Activated CD4-positive, alpha-beta T cell treated with anti-CD3 and anti-CD28 coated beads, Interleukin-2, amount 10 ng/mL, durations not matched to agents 24 days and 14 days (primary cell): ENCODE measurements at regions not wholly inside any gene's neighbourhood (a gene's known extent, or its start where the extent isn't known, plus 50 kb on each side); places are given as distances from the start of the nearest gene placed in this dataset.

Experiments
- DNase-seq: peaks from one replicate; pipeline ENCODE4 v3.0.0; 2022
- H3K27ac Mint-ChIP-seq: one replicate; pipeline ENCODE4 v1.8.0; 2022; ENCODE audit warnings: mild to moderate bottlenecking, mixed read lengths
- H3K27me3 Mint-ChIP-seq: one replicate; pipeline ENCODE4 v1.8.0; 2022; ENCODE audit warnings: mixed read lengths
- H3K36me3 Mint-ChIP-seq: one replicate; pipeline ENCODE4 v1.8.0; 2022; ENCODE audit warnings: low read depth, mild to moderate bottlenecking, mixed read lengths
- H3K4me1 Mint-ChIP-seq: one replicate; pipeline ENCODE4 v1.8.0; 2021; ENCODE audit warnings: mixed read lengths
- H3K4me3 Mint-ChIP-seq: one replicate; pipeline ENCODE4 v1.8.0; 2022; ENCODE audit warnings: mild to moderate bottlenecking, moderate library complexity, mixed read lengths
- H3K9me3 Mint-ChIP-seq: one replicate; pipeline ENCODE4 v1.8.0; 2021; ENCODE audit warnings: mixed read lengths
- intact Hi-C: fragments of 100-400 bp; cut with micrococcal nuclease; formaldehyde crosslinking; loops from one replicate; pipeline ENCODE4 v1.15.1; 2023

DNA sequence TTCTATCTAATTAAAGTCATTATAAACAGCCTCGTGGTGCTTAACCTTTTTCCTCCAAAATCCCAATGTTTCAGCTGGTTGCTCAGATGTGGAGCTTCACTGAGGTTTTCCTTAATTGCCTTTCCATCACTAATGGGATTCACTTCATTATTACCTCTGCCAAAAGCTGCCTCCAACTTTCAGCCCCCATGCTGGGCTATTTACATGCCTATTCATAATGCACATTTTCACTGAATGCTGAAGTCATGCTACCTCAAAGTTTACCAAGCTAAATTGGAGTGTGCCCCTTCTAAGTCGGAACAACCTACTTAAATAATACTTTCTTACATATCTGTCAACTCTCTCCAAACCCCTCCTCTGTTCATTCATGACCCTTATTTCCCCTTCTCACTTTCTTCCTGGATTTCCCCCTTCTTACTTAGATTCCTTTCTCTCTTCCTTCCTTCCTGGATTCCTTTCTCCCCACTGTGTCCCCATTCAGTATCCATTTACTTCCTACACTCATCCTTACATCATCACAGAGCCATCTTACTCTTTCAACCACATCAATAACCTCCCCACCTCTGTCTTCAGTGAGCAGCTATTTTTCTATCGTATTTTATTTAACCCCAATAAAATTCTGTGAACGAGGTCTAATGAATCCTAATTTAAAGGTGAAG is 887.3 kb upstream of the TENM4 start:
- H3K27ac Mint-ChIP-seq: no peak overlapping the region
- H3K4me3 Mint-ChIP-seq: no peak overlapping the region
- H3K4me1 Mint-ChIP-seq: no peaks in the 10 kb centered on the region
- no peaks in the 10 kb centered on the region for H3K27me3 Mint-ChIP-seq
- no peaks in the 10 kb centered on the region for H3K9me3 Mint-ChIP-seq
- no peaks in the 10 kb centered on the region for H3K36me3 Mint-ChIP-seq
- intact Hi-C loops: no loop called here
- DNase-seq: no peak

DNA sequence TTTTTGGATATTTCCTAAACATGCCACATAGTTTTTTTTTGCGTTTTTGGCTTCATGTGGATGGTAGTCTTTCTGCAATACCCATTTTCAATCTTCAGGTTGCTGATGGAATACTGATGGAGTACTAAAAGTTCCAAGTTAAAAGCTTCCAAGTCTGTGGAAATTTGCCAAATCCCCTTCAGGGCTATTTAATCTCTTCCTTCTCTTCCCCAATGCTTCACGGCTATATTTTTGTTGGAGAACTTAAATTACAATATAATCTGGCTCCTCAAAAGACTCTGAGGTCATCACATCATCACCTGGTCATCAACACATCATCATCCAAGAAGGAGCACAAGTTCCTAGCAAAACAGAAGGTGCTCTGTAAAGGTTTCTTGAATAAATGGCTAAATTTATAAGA is 881.0 kb upstream of the TENM4 start:
- Mint-ChIP-seq H3K27me3 (no peaks in the 10 kb centered on the region), H3K4me1 (no peaks in the 10 kb centered on the region), H3K36me3 (no peaks in the 10 kb centered on the region), H3K27ac (no peak overlapping the region), H3K9me3 (no peaks in the 10 kb centered on the region), H3K4me3 (no peak overlapping the region)
- DNase-seq: no peak
- intact Hi-C loops: no loop called here

DNA sequence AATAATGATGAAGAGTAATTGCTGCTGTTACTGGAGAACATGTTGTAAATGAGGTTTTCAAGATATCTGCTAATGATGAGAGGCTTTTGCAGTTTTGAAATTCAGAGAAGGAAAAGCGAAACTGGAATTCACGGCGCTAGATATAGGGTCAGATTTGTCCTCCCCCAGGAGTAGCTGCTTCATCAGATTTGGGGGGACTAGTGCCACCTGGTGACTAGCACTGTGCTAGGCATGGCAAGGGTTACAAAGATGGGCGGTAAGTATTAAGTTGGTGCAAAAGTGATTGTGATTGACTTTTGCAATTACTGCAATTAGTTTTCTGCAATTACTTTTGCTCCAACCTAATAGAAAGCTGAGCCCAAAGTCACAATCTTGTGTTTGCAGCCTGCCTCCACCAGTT is 879.9 kb upstream of the TENM4 start:
- H3K27ac Mint-ChIP-seq: no peak overlapping the region
- intact Hi-C loops: no loop called here
- H3K4me3 Mint-ChIP-seq: no peak overlapping the region
- H3K9me3 Mint-ChIP-seq: no peaks in the 10 kb centered on the region
- no peak for DNase-seq
- no peaks in the 10 kb centered on the region for H3K36me3 Mint-ChIP-seq
- no peaks in the 10 kb centered on the region for H3K27me3 Mint-ChIP-seq
- H3K4me1 Mint-ChIP-seq: no peaks in the 10 kb centered on the region

DNA sequence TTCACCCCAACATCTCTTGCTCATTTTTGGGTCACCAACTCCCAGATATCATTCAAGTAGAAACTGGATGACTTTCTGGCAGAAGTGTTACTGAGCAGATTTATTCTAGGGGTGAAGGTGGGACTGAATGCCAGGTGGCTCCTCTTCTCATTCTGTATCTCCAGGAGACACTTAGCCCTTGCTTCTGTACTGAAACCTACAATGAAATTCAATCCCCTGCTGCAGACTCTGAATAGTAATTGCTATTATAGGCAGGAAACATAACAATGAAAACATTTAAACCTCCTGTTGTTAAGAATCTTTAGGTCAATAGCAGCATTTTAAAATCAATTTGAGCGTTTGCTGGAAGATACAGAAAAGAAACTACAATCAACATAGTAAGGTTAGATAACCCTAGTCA is 879.4 kb upstream of the TENM4 start:
- Mint-ChIP-seq H3K27me3 (no peaks in the 10 kb centered on the region), H3K4me3 (no peak overlapping the region), H3K36me3 (no peaks in the 10 kb centered on the region), H3K4me1 (no peaks in the 10 kb centered on the region), H3K27ac (no peak overlapping the region), H3K9me3 (no peaks in the 10 kb centered on the region)
- no peak for DNase-seq
- intact Hi-C loops: no loop called here

DNA sequence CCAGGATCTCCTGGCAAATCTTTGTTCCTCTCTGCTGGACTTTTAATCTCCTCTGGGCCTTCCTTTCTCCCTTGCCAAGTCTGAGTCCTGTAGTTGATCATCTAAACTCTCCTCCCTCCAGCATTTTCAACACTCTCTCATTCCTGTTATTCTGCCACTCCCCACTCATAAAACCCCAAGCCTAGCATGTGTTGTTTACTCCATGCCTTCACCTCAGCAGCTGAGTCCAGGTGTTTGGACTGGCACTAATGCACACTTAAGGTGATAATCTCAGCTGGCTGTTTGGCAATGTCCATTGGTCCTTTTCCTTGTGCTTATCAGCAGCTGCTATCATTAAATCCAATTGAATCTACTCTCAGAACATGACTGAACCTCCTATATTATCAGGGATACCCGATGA is 876.8 kb upstream of the TENM4 start:
- Mint-ChIP-seq H3K9me3 (no peaks in the 10 kb centered on the region), H3K4me3 (no peak overlapping the region), H3K4me1 (no peaks in the 10 kb centered on the region), H3K27ac (no peak overlapping the region), H3K27me3 (no peaks in the 10 kb centered on the region), H3K36me3 (no peaks in the 10 kb centered on the region)
- DNase-seq: no peak
- intact Hi-C loops: no loop called here

DNA sequence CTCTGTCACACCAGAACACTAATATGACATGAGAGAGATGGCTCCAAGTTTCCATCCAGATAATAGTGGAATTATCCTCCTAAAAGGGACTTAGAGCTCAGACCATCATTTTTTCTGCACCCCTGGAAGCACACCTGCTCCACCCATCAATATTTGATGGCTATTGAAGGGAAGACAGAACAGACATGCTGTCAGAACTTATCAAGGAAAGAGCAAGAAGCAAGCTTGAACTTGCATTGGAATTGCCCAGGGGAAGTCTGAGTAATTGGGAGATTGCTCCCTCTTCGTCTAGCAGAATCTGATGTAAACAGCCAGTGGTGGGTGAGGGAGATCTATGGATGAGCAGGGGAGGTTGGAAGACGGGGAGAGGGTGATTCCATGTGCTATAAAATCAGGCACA is 874.4 kb upstream of the TENM4 start:
- Mint-ChIP-seq H3K27me3 (no peaks in the 10 kb centered on the region), H3K36me3 (no peaks in the 10 kb centered on the region), H3K9me3 (no peaks in the 10 kb centered on the region), H3K4me3 (no peak overlapping the region), H3K27ac (no peak overlapping the region), H3K4me1 (no peaks in the 10 kb centered on the region)
- intact Hi-C loops: no loop called here
- no peak for DNase-seq

DNA sequence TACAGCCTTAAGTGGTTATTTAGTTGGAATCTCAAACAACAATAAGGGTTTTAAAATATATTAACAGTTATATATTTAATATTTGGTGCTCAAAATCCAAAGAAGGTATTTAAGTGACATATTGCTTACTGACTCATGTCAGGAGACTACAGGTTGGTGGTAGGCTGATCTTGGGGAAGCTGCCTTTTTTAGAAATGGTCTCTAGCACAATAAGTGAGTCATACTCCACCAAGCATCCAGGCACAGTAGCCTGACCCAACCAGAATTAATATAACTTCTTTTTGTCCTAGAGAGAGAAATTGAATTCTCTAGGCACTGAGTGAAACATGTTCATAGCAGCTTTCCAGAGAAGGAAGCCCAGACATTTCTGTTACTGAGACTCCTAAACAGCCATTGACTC is 868.5 kb upstream of the TENM4 start:
- no peaks in the 10 kb centered on the region for H3K36me3 Mint-ChIP-seq
- no peak for DNase-seq
- no peak overlapping the region for H3K4me3 Mint-ChIP-seq
- no peak overlapping the region for H3K27ac Mint-ChIP-seq
- H3K27me3 Mint-ChIP-seq: no peaks in the 10 kb centered on the region
- intact Hi-C loops: no loop called here
- H3K4me1 Mint-ChIP-seq: no peaks in the 10 kb centered on the region
- peaks cover 3% of the 10 kb centered on the region for H3K9me3 Mint-ChIP-seq

DNA sequence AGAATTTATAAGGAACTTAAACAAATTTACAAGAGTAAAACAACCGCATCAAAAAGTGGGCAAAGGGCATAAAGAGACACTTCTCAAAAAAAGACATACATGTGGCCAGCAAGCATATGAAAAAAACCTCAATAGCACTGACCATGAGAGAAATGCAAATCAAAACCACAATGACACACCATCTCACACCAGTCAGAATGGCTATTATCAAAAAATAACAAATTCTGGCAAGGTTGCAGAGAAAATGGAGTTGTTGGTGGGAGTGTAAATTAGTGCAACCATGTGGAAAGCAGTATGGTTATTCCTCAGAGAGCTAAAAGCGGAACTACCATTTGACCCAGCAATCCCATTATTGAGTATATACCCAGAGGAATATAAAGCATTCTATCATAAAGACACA is 866.8 kb upstream of the TENM4 start:
- H3K27me3 Mint-ChIP-seq: no peaks in the 10 kb centered on the region
- intact Hi-C loops: no loop called here
- H3K4me3 Mint-ChIP-seq: no peak overlapping the region
- no peak overlapping the region for H3K27ac Mint-ChIP-seq
- no peak for DNase-seq
- no peaks in the 10 kb centered on the region for H3K4me1 Mint-ChIP-seq
- no peaks in the 10 kb centered on the region for H3K36me3 Mint-ChIP-seq
- peaks cover 4% of the 10 kb centered on the region for H3K9me3 Mint-ChIP-seq

DNA sequence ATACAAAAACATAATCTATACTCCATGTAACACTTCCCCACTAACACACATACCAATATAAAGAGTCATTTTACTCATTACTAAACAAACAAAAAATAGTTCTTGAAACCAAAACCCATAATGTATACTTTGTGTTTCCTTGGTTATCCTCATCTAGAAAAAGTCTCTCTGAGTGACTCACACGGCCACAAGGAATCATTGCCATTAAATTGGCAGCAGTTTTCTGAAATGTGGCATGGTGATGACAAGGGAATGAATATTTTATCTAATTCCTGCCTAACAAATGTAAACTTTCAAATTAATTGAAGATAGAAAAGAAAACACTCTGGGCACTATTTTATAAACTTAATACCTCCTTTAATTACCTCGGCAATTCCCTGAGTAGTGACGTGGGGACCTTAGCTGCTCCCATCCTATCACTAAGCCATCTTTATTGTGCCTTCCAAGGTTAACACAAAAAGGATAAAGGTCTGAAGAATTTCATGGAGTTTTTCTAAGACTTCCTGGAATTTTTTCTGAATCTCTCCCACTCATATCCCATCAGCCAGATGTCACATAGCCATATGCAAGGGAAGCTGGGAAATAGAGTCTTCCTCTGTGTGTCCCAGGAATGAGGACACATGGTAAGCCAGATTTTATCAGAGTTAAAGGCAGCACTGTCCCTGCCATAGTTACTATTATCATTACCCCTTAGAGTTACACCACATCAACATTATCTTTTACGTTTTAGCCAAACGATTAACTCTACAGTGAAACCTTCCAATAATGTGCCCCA is 857.2 kb upstream of the TENM4 start:
- Mint-ChIP-seq H3K4me1 (no peaks in the 10 kb centered on the region), H3K36me3 (no peaks in the 10 kb centered on the region), H3K27me3 (no peaks in the 10 kb centered on the region), H3K4me3 (no peak overlapping the region), H3K27ac (no peak overlapping the region), H3K9me3 (no peaks in the 10 kb centered on the region)
- intact Hi-C loops: no loop called here
- DNase-seq: no peak

DNA sequence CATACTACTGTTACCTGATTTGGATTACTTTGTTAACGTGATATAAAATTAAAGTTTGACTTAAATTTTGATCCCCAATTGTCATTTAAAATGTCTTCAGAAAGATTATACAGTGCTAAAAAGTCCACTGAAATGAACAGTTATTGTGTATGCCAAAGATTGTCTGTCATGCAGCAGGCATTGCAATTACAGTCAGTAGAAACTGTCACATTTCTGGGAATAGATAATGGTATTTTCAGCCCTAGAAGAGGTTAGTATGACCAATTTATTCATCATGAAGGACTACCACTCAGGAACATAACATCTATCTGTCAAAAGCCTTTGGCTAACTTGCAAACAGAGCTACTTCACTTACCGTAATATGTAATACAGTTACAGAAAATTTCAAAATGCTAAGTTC is 852.5 kb upstream of the TENM4 start:
- H3K9me3 Mint-ChIP-seq: no peaks in the 10 kb centered on the region
- H3K27ac Mint-ChIP-seq: no peak overlapping the region
- H3K27me3 Mint-ChIP-seq: no peaks in the 10 kb centered on the region
- intact Hi-C loops: no loop called here
- no peak overlapping the region for H3K4me3 Mint-ChIP-seq
- H3K36me3 Mint-ChIP-seq: no peaks in the 10 kb centered on the region
- DNase-seq: no peak
- no peaks in the 10 kb centered on the region for H3K4me1 Mint-ChIP-seq

DNA sequence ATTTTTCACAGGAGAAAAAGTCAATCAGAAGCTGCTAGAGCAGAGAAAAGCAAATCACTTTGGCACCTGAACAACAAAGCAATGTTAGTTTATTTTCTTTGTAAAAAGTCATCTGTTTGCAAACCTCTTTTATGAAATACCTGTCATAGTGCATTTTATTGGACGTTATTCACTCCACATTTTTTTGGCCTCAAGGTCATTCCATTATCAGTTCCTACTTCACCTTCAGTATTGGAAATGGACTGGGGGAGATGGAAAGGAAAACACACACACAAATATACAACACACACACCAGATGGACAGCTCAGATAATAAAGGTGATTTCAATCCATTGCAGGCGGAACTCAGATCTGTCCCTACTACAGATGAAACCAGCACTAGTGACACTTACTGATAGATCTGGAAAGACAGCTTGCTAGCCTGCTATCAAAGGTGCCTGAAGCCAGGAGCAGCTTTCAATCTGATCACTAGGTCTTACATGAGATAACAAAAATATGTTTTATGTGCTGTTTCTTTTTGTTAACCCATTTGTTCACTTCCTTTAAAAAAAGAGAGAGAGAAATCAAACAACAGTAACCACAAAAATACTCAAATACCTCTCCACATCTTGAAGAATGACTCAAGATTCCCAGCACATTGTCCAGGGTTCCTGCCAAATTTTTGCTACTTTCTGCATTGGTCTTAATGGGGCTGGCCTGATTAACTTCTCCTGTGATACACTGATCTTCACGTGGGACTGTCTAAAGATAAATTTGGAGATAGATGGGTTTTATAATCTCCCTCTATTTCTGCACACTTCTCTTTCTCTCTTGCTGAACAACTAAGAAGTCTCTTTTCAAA is 844.3 kb upstream of the TENM4 start:
- intact Hi-C loops: no loop called here
- H3K4me1 Mint-ChIP-seq: no peaks in the 10 kb centered on the region

DNA sequence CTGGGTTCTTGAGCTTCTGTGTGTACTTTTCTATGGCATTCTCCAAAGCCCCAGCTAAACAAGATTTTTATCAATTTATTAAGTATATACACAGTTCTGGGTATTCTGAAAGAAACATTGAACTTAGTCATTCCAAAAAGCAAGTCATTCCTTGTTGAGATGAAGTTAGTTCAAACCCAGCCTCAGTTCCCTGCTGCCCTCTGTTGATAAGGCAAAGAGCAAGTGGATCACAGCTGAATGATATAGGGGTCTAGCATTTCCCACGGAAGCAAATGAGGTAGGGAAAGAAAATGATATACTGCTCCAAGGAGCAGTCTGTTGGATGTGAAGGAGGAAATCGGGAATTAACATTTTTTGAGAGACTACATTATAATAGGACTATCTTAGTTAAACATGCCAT is 841.8 kb upstream of the TENM4 start:
- Mint-ChIP-seq H3K9me3 (no peaks in the 10 kb centered on the region), H3K4me1 (no peaks in the 10 kb centered on the region), H3K27me3 (no peaks in the 10 kb centered on the region), H3K27ac (no peak overlapping the region), H3K4me3 (no peak overlapping the region), H3K36me3 (no peaks in the 10 kb centered on the region)
- DNase-seq: no peak
- intact Hi-C loops: no loop called here

More for the DNA sequence above, 844.3 kb upstream of the TENM4 start:
- Mint-ChIP-seq H3K27ac (no peak overlapping the region), H3K9me3 (no peaks in the 10 kb centered on the region), H3K36me3 (no peaks in the 10 kb centered on the region), H3K27me3 (no peaks in the 10 kb centered on the region), H3K4me3 (no peak overlapping the region)
- DNase-seq: no peak

DNA sequence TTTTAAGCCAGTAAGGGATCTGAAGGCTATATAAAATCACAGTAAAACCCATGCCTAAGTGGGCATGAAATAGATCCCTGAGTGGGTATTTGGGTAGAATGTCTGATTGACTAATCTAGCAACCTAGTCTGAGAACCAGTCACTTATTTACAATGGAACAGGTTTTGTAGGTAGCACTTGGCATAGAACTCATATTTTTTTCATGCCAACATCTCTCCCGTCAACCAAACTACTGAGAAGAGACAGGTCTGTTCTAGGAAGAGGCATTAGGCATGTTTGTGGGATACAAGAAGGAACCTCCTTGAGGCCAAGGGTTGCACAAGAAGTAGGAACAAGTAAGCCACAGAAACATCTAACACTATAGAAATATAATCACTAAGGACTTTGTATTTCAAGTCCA is 840.4 kb upstream of the TENM4 start:
- no peaks in the 10 kb centered on the region for H3K4me1 Mint-ChIP-seq
- no peaks in the 10 kb centered on the region for H3K27me3 Mint-ChIP-seq
- DNase-seq: no peak
- H3K36me3 Mint-ChIP-seq: no peaks in the 10 kb centered on the region
- intact Hi-C loops: no loop called here
- H3K27ac Mint-ChIP-seq: no peak overlapping the region
- H3K4me3 Mint-ChIP-seq: no peak overlapping the region
- H3K9me3 Mint-ChIP-seq: no peaks in the 10 kb centered on the region

DNA sequence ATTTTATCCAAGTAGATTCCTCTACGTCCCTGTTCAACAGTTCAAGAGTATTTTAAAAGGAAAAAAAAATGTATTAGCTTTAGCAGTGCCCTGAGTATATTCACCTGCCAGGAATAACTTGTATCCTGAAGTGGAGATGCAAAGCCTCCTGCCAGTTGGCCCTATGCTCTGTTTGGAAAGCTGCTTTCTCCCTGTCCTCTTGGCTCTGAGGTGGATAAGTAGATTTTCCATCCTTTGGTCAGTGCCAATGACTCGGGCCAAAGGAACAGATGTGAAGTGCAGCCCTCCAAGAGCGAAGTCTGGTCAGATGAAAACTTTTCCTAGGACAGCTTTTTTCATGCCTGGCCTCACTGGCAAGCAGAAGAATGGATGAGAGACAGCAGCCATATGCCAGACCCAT is 839.9 kb upstream of the TENM4 start:
- Mint-ChIP-seq H3K27me3 (no peaks in the 10 kb centered on the region), H3K4me3 (no peak overlapping the region), H3K27ac (no peak overlapping the region), H3K4me1 (no peaks in the 10 kb centered on the region), H3K36me3 (no peaks in the 10 kb centered on the region), H3K9me3 (no peaks in the 10 kb centered on the region)
- DNase-seq: no peak
- intact Hi-C loops: no loop called here
